HFFc6 (cell line): ENCODE measurements at regions not wholly inside any gene's neighbourhood (a gene's known extent, or its start where the extent isn't known, plus 50 kb on each side); places are given as distances from the start of the nearest gene placed in this dataset.

Experiments used
- DNase-seq: peaks from one replicate; pipeline ENCODE4 v3.0.0-alpha.2; 2018
- H3K27ac Mint-ChIP-seq: 2 replicates; pipeline ENCODE4 v1.8.0; 2020; ENCODE audit warnings: mild to moderate bottlenecking, mixed read lengths
- H3K27me3 Mint-ChIP-seq: 2 replicates; pipeline ENCODE4 v1.8.0; 2021; ENCODE audit warnings: mild to moderate bottlenecking, moderate library complexity, mixed read lengths; ENCODE audit not compliant: insufficient read depth
- H3K36me3 Mint-ChIP-seq: 2 replicates; pipeline ENCODE4 v1.8.0; 2021; ENCODE audit warnings: low read depth, mixed read lengths
- H3K4me1 Mint-ChIP-seq: 2 replicates; pipeline ENCODE4 v1.8.0; 2020; ENCODE audit warnings: low read depth, mixed read lengths
- H3K4me3 Mint-ChIP-seq: 2 replicates; pipeline ENCODE4 v1.8.0; 2020; ENCODE audit warnings: mild to moderate bottlenecking, moderate library complexity, mixed read lengths
- H3K9me3 Mint-ChIP-seq: 2 replicates; pipeline ENCODE4 v1.8.0; 2020; ENCODE audit warnings: mild to moderate bottlenecking, mixed read lengths
- CTCF ChIP-seq: fragments of 200-600 bp; sonication (generic); IDR thresholded peaks from 2 replicates; pipeline ENCODE4 v1.5.0; 2021; ENCODE audit warnings: antibody characterized with exemption, mild to moderate bottlenecking

DNA sequence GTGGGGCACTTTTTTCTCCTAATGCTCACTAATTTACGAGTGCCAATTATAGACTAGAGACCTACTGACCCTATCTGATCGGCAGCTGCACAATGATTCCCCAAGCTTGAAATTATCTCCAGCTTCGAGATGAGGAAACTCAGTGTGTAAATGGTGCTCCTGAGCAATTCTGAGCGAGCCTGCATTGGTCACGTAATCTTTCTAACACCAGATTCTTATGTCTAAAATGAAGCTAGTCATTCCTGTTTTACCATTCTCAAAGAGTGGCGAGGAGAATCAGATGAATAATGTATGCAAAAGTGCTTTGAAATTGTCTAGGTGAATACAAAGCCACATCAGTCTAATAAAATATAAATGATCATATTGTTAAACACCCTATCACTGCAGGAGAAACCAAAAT is 318.1 kb upstream of the FAM78B start:
- Mint-ChIP-seq H3K4me3 (peak overlapping the region; percentile 70), H3K27ac (peak overlapping the region; percentile 64), H3K4me1 (no peaks in the 10 kb centered on the region; the same call in 1 of the 2 replicates), H3K9me3 (no peaks in the 10 kb centered on the region), H3K27me3 (no peaks in the 10 kb centered on the region), H3K36me3 (no peaks in the 10 kb centered on the region)
- TF ChIP-seq CTCF: no peak
- no peak for DNase-seq

GRCh38 chr1:166485620-166486019 is 318.8 kb upstream of the FAM78B start:
- no peak for TF ChIP-seq CTCF
- peak overlapping the region; percentile 82 for H3K27ac Mint-ChIP-seq
- H3K36me3 Mint-ChIP-seq: no peaks in the 10 kb centered on the region
- peak; percentile 73 for DNase-seq
- no peaks in the 10 kb centered on the region for H3K9me3 Mint-ChIP-seq
- no peaks in the 10 kb centered on the region; the same call in 1 of the 2 replicates for H3K4me1 Mint-ChIP-seq
- H3K27me3 Mint-ChIP-seq: no peaks in the 10 kb centered on the region
- H3K4me3 Mint-ChIP-seq: peak overlapping the region; percentile 20

DNA sequence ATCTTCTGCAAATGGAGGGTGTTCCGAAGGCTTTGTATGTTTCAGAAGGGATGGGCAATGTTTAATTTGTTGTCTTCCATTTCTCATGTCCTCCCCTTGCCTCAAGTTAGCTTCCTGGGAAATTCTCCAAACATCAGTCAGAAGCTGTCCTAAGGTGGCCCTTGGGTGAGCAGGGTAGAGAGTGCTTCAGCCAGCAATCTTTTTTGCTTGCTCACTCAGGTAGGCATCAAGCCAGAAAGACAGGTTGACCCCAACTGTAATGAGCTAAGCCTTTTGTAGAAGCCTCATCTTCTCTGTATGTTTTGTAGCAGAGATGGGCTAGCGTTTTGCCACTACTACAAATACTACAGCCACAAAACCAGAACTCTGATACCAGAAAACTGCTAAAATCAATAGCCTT is 321.5 kb upstream of the FAM78B start:
- Mint-ChIP-seq H3K27me3 (no peaks in the 10 kb centered on the region), H3K36me3 (no peaks in the 10 kb centered on the region), H3K4me1 (no peaks in the 10 kb centered on the region; the same call in 1 of the 2 replicates), H3K27ac (no peak overlapping the region), H3K4me3 (no peak overlapping the region), H3K9me3 (no peaks in the 10 kb centered on the region)
- no peak for DNase-seq
- no peak for TF ChIP-seq CTCF

DNA sequence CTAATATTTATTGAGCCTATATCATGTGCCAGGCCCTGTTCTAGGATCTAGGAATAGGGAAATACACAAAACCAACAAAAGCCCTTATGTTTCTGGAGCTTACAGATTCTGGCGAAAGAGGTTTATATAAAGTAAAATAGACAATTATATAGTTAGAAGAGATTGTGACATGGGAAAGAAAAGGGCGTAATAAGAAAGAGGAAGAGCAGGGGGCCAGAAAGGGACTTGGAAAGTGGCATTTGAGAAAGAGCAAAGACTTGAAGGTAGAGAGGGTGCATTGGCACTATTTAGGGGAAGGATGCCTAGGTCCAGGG is 322.5 kb upstream of the FAM78B start:
- H3K9me3 Mint-ChIP-seq: no peaks in the 10 kb centered on the region
- no peaks in the 10 kb centered on the region; the same call in 1 of the 2 replicates for H3K4me1 Mint-ChIP-seq
- TF ChIP-seq CTCF: no peak
- H3K36me3 Mint-ChIP-seq: no peaks in the 10 kb centered on the region
- no peak overlapping the region for H3K4me3 Mint-ChIP-seq
- DNase-seq: no peak
- H3K27me3 Mint-ChIP-seq: no peaks in the 10 kb centered on the region
- no peak overlapping the region for H3K27ac Mint-ChIP-seq

- no peak for TF ChIP-seq CTCF
- no peaks in the 10 kb centered on the region for H3K36me3 Mint-ChIP-seq
- no peak overlapping the region for H3K4me3 Mint-ChIP-seq
- no peaks in the 10 kb centered on the region for H3K9me3 Mint-ChIP-seq
- no peak for DNase-seq
- H3K4me1 Mint-ChIP-seq: no peaks in the 10 kb centered on the region; the same call in 1 of the 2 replicates
- no peak overlapping the region for H3K27ac Mint-ChIP-seq
- H3K27me3 Mint-ChIP-seq: no peaks in the 10 kb centered on the region
These were observed 323.1 kb upstream of the FAM78B start for GRCh38 chr1:166489670-166490436.
